GM18498 (cell line): ENCODE measurements at regions not wholly inside any gene's neighbourhood (a gene's known extent, or its start where the extent isn't known, plus 50 kb on each side); places are given as distances from the start of the nearest gene placed in this dataset.

Experiments
- ATAC-seq: cut with Tn5 transposase; IDR thresholded peaks from one replicate; pipeline ENCODE4 v1.9.1; 2021; ENCODE audit warnings: mild to moderate bottlenecking, moderate library complexity; ENCODE audit not compliant: unreplicated experiment

DNA sequence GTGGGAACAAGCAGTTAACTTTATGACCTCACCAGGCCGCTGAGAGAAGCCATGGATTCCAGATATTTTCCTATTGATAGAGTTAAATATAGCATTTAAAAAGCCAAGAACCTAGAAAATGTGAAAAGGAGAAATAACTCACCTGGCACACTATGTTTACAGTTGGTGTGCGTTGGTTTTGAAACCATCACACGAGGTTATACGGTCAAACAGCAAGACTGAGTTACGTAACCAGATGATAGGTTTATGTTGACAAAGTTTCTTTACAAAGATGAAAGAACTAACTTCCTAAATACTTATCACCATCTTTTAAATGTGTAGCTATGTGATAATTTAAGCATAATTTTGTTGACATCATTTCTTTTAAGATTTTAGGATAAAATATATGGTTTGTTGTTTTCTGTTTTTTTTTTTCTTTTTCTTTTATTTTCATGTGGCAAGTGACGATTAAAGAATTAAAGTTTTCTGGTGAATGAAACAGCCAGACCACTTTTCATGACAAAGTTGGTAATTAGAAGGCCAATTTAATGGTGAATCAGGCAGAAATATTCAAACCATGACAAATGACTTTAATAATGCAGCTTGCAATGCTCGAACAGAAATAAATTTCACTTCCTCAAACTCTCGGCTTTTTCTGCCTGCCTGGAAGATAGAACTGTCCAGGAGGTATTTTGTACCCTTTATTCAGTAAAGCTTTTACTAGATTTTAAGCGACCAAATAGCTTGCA, 339.1 kb upstream of the OBI1 start:
- no peak for ATAC-seq

DNA sequence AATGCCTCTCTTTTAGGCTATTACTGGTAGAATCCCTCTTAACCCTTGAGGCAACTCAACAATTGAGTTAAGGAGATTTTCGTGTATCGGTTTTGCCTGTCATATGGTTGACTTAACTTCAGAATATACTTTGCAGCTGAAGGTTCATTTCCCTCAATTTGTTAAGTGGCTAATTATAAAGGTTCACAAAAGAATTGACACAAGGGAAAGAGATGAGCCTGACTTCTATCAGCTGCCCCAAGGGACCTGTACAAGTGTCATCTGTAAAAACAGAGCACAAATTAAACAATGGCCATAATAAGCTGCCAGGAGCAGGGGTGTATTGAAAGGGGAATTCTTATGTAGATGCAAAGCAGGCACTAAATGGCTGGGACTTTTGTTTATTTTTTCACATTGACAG, 334.8 kb upstream of the OBI1 start:
- ATAC-seq: no peak

DNA sequence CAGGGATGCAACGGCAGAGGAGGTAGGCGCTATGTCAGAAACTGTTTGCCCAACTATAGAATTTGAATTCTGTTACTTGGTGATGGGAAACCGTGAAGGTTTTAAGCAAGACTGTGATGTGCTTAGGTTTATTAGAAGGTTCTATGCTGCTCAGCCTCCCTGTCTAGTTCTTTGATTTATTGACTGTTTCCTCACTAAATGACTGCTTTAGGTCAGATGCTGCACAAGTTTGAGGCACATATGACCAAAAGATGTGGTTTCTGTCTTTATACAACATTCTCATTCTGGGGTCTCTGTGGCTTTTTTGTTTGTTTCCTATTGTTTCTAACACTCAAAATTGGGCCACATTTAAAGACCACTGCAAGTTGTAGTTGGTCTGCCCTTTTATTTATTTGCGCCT, 323.0 kb upstream of the OBI1 start:
- no peak for ATAC-seq

DNA sequence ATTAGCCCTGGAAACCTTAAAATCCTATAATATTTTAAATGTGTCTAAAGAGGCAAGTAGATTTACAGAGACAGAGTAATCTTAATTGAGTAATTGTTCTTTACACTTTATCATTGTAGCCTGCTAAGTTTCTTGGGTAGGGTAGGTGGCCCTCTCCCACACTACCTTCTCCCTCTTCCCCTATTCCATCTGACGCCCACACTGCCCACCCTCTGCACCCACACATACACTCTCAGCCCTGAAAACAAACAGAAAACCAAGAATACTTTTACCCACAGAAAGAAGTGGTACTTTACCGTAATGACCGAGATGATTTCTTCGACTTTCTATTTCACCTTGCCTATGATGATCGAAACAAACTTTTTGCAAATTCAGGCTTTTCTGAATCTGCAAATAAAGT, 320.4 kb upstream of the OBI1 start:
- ATAC-seq: no peak

DNA sequence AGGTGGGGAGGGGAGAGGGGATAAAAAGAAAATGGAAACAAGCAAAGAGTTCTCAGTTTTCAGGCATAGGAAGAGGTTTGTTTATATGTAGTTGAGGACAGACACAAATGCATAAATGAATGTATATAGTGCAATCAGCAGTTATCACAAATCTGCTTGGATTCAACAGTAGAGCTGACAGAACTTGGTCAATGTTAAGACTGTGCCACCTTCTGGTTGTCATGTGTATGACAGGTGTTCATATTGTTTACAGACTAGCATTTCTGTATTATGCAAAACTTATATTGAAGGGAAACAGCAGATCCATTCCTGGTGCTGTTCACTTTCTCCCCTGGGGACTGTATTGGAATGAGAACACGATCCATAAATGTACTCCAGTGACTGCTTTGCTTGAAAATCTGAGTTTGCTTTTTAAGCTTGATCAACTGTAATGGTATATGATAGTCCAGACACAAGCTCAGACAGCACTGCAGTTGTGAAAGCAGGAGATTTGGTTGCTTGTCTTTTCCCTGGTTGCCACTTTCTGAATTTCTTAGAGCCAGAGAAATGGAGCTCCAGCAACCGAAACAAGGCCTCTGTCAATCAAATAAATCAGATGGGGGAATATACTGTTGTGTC, 319.5 kb upstream of the OBI1 start:
- ATAC-seq: peak; percentile 93

DNA sequence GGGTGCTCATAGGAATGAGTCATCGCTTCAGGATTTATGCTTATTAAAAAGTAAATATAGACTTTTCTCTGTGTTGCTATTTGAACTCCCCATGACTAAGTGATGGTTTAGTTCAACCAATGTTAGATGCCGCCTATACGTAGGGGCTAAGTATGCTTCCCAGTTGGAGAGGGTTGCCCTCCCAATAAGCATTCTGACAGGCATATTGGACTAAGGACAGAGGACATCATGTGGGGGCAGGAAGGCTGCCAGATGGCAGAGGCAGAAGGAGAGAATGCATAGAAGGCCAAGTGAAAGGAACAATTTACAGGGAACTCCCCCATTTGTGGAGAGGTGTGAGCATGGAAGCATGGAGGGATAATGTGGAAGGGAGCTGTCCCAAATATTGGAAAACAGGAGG, 318.4 kb upstream of the OBI1 start:
- no peak for ATAC-seq

DNA sequence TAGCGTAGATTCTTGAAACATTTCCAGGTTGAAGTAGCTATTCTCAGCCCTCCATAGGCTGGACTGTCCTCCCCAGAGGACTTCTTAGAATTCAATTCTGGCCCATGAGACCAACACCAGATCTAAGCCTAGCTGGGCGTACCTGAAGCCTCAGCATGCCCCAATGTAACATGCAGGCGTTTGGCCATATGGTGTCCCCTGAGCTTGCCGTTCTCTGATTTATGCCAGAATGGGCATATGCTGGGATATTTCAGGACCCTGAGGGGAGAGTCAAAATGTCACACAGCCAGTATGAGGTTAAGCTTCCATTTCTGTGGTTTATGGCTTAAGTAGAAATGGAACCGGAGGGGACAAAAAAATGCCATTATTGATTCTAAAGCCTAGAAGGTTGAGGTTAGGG, 317.7 kb upstream of the OBI1 start:
- ATAC-seq: no peak

DNA sequence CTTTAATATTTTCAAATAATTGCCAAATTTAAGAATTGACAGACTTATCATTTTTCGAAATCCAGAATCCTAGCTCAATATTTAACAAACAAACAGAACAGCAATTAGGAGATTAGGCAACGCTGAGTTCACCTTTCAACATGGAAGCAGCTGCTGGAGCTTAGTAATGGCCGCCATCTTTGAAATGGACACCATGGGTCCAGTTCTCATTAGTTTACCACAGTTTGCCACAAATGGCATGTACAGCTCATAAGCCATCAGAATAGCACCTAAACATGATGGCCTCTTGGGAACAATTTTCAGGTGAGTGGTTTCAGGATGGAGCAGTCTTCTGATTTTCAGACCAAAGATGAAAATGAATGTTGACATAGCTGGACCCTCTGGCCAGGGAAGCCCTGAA, 313.6 kb upstream of the OBI1 start:
- no peak for ATAC-seq

DNA sequence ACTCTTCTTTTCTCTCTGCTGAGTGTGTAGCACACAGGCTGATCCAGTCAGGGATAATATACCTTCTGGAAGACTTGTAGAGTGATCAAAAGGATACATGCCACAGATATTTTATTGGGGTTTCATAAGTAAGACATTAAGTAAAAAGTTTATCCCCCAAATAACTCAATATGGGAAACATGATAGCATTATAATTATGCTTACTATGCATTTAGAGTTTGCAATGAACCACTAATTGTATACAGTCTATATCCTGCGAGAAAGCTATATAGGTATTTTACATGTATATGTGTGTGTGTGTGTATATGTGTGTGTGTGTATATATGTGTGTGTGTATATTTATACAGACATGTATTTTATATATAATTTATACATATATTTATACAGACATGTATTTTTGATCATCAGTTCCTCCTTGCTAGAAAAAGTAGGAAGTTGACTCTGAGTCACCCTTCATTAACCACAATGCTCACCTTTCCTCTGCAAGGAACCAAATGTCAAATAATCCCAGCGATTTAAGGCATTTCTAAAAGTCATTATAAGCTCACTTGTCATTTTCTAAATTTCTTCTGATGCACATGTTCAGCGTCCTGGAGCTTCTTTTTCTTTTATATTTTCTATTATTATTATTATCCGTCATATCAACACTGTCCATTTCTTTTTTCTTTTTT, 312.5 kb upstream of the OBI1 start:
- no peak for ATAC-seq

DNA sequence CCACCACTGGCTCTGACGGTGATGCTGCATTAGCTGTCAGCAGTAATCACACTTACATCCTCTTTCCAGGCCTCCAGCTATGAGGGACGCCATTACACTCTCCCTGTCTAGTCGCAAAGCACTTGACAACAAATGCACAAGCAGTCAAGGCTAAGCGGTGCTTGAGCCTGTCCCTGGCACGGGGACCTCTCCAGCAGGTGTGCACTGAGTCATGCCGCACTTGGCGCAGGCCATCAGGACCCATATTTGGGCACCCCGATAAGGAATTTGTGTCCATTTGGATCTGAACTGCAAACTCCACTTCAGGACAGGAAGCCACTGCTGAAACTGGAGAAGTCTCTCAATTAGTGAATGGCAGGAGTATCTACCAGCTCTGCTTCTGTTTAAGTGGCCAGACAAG, 301.9 kb upstream of the OBI1 start:
- ATAC-seq: no peak

DNA sequence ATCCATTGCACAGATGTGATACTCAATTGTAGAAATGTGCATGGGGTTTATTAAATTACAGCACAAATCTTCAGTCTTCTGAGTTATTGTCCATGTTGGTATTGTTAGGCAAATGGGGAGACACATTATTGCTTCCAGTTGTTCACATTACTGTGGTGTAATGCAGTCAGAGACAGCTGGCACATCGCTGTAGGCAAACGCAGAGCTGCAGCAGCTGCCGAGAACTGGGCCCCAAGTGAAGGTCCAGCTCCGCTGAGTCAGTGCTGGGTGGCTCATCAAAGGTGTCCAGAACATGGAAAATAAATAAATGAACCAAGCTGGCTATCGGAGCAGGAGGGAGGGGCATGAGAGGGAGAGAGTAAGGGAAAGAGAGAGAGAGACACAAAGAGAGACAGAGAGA, 299.1 kb upstream of the OBI1 start:
- no peak for ATAC-seq

DNA sequence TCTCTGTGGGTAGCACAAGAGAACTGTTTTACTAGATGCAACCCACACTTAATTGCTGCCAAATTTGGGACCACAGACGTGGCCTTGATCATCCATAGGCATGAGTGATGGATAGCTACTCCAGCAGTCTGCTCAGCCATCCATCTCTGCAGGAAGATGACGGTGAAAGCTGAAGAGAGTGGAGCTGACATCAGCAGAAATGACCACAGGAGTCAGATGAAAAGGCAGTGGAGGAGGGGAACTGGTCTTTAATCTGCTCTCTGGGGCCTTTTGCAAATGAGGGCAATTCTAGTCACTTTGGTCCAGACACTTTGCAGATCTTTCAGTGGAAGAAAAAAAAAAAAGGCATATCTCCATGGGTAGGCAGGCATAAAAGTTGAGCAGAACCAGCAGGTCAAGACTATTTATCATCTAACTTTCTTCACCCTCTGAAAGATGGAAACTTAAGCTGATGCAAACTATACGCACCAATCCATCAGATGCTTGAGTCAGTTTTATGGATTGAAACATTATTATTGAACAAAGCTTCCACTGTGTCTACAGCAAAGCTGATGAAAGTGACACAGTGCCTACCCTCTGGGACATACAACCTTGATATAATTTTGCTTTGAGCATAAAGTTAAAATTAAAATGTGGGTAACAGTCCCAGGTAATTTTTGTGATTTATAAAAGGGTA, 281.6 kb upstream of the OBI1 start:
- no peak for ATAC-seq

DNA sequence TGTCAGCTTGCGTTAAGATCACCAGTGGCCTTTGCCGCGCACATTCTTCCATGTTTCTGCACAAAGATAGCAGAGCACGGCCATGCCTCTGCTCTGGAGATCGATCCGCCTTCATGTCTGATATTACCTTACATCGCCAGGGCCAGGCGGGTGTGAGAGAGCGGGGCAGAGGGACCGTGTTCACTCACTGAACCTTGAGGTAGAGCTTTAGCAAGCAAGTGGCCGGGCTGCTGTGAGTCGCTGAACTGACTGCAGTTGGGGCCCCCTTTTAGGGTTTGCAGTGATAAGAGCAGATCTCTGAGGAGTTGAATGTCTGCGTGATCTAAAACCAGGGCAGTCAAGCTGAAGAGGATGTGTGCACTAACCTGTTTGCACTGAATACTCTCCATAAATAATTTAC, 275.4 kb upstream of the OBI1 start:
- ATAC-seq: no peak

DNA sequence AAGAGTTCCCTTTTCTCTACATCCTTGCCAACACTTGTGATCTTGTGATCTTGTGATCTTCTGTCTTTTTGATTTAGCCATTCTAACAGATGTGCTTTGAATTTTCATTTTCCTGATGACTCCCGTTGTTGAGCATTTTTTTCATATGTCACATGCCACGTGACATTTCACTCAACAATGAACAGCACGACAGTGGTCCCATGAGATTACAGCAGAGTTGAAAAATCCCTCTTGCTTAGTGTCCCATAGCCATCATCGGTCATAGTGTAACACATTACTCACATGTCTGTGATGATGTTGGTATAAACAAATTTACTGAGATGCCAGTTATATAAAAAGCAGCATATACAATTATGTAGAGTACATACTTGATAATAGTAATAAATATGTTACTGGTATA, 256.1 kb upstream of the OBI1 start:
- no peak for ATAC-seq

DNA sequence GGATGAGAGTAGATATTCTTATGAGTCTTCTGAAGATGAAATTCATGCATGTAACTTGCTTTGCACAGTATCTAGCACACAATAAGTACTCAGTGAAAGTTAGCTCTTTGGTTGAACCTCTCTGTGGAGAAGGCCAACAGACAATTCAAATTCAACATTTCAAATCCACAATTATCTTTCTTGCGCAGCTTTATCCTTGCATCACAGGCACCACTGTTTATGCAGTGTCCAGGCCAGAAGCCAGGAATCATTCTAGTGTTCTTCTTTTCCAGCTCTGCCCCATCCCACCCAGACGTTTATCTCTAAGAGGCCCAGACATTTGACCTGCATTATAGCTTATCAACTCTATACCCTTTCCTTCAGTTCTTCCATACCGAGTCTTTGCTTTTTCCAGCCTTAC, 254.7 kb upstream of the OBI1 start:
- no peak for ATAC-seq

DNA sequence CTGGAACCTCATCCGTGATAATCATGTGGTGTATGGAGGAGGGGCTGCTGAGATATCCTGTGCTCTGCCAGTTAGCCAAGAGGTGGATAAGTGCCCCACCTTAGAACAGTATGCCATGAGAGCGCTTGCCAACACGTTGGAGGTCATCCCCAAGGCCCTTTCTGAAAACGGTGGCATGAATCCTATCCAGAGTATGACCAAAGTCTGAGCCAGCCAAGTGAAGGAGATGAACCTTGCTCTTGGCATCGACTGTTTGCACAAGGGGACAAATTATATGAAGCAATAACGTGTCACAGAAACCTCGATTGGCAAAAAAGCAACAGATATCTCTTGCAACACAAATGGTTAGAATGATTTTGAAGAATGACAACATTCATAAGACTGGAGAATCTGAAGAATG, 251.2 kb upstream of the OBI1 start:
- no peak for ATAC-seq

DNA sequence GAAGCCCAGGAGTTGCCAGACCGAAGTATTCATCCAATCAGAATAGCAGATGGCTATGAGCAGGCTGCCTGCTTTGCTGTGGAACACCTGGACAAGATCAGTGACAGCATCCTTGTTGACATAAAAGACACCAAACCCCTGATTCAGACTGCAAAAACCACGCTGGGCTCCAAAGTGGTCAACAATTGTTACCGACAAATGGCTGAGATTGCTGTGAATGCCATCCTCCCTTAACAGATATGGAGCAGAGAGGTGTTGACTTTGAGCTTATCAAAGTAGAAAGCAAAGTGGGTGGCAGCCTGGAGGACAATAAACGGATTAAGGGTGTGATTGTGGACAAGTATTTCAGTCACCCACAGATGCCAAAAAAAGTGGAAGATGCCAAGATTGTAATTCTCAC, 250.3 kb upstream of the OBI1 start:
- no peak for ATAC-seq

DNA sequence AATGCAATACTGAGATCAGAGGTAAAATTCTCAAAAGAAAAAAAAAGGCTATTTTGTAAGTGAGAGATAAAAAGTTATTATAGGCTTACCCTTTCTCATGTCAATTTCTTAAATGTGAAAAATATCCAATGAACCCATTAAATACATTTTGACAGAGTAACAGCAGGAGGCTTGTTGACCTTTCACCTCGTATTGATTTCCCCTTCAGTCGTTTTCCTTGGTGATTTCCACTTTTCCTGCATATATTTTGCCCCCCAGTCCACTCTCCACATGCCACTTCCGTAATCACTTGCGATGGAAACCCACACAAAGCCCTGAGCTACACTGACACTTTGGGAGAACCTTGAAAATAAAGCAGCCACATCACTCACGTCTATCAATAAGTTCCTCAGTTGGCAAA, 248.1 kb upstream of the OBI1 start:
- no peak for ATAC-seq

DNA sequence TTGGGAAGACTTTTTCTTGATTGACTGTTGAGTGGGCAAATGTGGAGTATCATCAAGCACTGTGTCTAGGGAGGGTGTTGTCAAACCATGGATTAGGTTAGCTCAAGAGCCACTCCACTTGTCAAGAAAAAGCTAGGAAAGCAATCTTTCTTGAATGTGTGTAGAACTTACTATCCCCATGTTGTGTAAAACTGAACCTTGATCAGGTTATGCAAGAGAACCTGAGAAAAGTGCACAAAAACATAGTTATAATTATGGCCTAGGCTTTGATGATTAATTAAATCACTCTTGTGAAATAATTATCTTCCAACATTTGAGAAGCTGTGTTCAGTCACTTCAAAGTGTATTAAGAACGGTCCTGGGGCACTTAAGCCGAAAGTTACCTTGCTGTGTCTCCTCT, 238.2 kb upstream of the OBI1 start:
- no peak for ATAC-seq

DNA sequence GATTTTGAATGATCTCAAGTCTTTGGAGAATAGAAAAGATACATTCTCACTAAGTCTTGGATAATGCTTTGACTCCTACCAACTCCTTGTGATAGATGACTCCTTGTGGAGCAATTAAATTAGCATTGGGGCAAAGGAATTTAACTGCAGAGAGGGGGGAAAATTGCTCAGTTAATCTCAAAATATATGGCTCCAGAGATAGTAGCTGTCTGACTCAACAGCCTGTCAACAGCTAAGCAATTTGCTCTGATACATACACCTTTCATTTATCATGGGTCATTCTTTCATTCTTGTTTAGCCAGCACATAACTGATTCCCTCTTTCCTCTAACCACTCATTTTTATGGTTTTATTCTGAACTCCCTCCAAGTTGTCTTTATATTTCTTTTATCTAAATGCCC, 225.6 kb upstream of the OBI1 start:
- no peak for ATAC-seq

DNA sequence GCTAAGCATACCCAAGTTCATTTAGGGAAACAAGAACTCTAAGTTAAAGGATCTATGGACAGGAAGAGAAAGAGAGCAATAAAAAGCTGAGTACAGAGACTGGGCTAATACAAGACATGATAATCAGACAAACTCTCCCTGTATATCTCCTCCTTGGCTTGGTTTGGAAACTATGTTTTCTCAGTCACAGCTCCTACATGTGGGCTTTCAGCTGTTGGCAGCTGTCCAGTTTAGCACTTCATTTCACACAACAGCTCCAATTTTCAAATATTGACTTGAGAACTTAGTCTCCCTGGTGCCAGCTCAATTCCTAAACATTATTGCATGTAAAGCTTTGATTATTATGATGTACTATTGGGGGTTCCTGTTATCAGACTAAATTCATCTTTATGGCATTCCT, 222.8 kb upstream of the OBI1 start:
- ATAC-seq: no peak

DNA sequence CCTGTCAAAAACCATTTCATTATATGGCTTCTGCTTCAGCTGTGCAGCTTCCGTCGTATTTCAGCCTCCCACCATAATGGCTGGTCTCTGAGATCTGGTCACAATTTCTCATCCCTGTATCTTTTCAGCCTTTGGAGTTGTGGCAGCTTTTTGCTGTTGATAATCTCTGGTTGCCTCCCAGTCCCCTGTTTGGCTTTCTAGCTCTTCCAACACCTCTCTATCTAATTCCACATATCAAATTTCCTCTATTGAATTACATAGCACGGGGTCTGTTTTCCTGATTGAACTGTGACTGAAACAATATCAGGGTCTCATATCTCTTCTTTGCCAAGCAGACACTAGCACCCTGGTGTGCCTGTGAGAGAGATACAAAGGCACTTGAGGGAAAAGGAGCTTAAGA, 222.1 kb upstream of the OBI1 start:
- ATAC-seq: no peak
